Coronary artery (tissue), 2 donors: ENCODE measurements at regions not wholly inside any gene's neighbourhood (a gene's known extent, or its start where the extent isn't known, plus 50 kb on each side); places are given as distances from the start of the nearest gene placed in this dataset.

ENCODE experiments used
- DNase-seq: peaks from one replicate; pipeline ENCODE4 v3.0.0-alpha.2; 2017; ENCODE audit warnings: low spot score
- H3K27ac ChIP-seq, 2 donors: fragments of 200-600 bp; sonication (generic); one replicate each; pipeline ENCODE4 v1.5.1; 2016 to 2019
- H3K4me3 ChIP-seq: fragments of 200-600 bp; sonication (generic); 2 replicates; pipeline ENCODE4 v1.5.1; 2016; ENCODE audit warnings: mild to moderate bottlenecking, moderate library complexity
- TF ChIP-seq, protein P1 (sequence below): fragments of 200-600 bp; sonication (generic); IDR thresholded peaks from one replicate; pipeline ENCODE4 v1.5.1; 2019; ENCODE audit warnings: antibody characterized with exemption

GRCh38 chr12:58270966-58271705 is 329.8 kb downstream of the ATP23 start:
- Histone ChIP-seq H3K27ac (no peak overlapping the region), H3K4me3 (no peak overlapping the region)
- DNase-seq = no peak
- TF ChIP-seq, protein P1, sequence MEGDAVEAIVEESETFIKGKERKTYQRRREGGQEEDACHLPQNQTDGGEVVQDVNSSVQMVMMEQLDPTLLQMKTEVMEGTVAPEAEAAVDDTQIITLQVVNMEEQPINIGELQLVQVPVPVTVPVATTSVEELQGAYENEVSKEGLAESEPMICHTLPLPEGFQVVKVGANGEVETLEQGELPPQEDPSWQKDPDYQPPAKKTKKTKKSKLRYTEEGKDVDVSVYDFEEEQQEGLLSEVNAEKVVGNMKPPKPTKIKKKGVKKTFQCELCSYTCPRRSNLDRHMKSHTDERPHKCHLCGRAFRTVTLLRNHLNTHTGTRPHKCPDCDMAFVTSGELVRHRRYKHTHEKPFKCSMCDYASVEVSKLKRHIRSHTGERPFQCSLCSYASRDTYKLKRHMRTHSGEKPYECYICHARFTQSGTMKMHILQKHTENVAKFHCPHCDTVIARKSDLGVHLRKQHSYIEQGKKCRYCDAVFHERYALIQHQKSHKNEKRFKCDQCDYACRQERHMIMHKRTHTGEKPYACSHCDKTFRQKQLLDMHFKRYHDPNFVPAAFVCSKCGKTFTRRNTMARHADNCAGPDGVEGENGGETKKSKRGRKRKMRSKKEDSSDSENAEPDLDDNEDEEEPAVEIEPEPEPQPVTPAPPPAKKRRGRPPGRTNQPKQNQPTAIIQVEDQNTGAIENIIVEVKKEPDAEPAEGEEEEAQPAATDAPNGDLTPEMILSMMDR = no peak

DNA sequence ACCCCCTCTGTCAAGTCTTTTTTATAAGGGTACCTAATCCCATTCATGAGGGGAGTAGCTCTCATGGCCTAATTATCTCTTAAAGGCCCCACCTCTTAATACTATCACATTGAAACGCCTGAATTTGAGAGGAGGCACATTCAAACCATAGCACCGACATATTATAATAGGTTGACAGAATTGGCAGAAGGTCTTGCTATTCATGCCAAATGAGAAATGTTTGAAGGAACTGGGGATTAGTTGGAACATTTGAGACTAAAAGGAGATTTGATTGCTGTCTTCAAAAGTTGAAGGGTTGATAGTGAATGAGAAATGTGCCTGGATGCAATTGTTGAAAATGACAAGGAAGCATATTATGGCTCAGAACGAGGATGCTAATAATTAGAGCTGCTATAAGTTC is 331.1 kb downstream of the ATP23 start:
- no peak overlapping the region for H3K27ac ChIP-seq
- TF ChIP-seq, protein P1 = no peak
- no peak for DNase-seq
- no peak overlapping the region for H3K4me3 ChIP-seq

DNA sequence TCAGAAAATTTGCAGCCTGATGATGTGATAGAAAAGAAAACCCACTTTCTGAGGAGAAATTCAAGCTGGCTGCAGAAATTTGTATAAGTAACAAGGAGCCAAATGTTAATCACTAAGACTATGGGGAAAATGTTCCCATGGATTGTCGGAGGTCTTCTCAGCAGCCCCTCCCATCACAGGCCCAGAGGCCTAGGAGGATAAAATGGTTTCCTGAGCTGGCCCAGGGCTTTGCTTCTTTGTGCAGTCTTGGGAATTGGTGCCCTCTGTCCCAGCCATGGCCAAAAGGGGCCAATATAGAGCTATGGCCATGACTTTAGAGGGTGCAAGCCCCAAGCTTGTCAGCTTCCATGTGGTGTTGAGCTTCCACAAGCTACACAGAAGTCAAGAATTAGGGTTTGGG is 335.9 kb downstream of the ATP23 start:
- no peak for DNase-seq
- no peak overlapping the region for H3K4me3 ChIP-seq
- TF ChIP-seq, protein P1 = no peak
- H3K27ac ChIP-seq = no peak overlapping the region

DNA sequence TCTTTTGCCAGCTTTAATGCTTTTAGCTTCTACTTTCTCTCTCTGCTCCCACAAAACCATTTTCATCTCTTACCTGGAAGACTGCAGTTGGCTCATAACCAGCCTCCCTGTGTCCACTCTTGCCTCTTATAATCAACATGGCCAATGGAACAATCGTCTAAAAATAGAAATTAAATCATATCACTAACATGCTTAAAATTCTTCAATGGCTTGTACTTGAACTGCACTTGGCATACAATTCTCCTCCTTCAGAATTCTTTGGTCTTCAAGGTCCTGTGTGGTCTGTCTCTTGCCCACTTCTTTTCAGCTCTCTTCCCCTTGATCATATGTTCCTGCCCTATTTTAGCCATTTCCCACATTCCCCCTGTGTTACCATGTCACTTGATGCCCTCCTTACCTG is 342.2 kb downstream of the ATP23 start:
- Histone ChIP-seq H3K27ac (no peak overlapping the region), H3K4me3 (no peak overlapping the region)
- TF ChIP-seq, protein P1 = no peak
- DNase-seq = no peak

DNA sequence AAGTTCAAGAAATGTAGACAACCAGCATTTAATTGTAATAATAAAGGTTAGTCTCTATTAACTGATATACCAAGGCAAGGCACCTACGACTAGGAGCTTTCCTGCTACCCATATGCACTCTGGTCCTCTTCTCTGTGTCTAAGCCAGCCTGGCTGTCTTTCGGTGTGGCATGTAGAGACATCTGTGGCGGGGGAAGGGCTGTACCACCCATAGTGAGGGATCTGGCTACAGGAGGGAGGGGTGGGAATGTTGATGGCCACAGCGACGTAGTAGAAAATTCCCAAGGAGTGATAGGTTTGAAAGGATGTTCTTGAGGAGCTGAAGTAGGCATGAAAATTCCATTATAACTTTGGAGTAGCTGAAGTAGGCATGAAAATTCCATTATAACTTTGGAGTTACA is 344.2 kb downstream of the ATP23 start:
- no peak for DNase-seq
- TF ChIP-seq, protein P1 = no peak
- H3K27ac ChIP-seq = no peak overlapping the region
- H3K4me3 ChIP-seq = no peak overlapping the region

- DNase-seq = no peak
- TF ChIP-seq, protein P1 = no peak
- Histone ChIP-seq H3K27ac (no peak overlapping the region), H3K4me3 (no peak overlapping the region)
Observed at GRCh38 chr12:58286353-58286752, 345.0 kb downstream of the ATP23 start.

DNA sequence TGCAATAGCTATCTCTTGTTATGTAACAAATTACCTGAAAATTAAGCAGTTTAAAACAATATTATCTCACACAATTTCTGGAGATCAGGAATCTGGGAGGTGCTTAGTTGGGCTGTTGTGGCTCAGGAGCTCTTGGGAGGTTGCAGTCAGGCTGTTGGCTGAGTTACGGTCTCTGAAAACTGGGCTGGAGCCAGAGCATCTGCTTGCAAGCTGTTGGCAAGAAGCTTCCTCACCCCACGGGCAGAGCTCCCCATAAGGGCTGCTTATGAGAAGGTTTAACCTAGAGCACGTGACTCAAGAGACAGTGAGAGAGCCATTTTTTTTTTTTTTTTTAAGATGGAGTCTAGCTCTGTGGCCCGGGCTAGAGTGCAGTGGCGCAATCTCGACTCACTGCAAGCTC is 346.8 kb downstream of the ATP23 start:
- no peak overlapping the region for H3K4me3 ChIP-seq
- H3K27ac ChIP-seq = no peak overlapping the region
- TF ChIP-seq, protein P1 = no peak
- DNase-seq = no peak
